ENCODE measurements at regions not wholly inside any gene's neighbourhood (a gene's known extent, or its start where the extent isn't known, plus 50 kb on each side); places are given as distances from the start of the nearest gene placed in this dataset.
A peak's percentile ranks its signal among the peaks of the same experiment; 100 is the strongest.

- peak in 1 of 2 donors; percentile 69 for DNase-seq (ENCODE audit: low read depth in 1 of 2, low spot score in 1 of 2)
- no peaks in the 10 kb centered on the region for H3K9me3 ChIP-seq (ENCODE audit: low read depth)
- no peak overlapping the region for H3K4me3 ChIP-seq
Measured at GRCh38 chr2:8121022-8121825, 560.6 kb upstream of the ID2 start.

DNA sequence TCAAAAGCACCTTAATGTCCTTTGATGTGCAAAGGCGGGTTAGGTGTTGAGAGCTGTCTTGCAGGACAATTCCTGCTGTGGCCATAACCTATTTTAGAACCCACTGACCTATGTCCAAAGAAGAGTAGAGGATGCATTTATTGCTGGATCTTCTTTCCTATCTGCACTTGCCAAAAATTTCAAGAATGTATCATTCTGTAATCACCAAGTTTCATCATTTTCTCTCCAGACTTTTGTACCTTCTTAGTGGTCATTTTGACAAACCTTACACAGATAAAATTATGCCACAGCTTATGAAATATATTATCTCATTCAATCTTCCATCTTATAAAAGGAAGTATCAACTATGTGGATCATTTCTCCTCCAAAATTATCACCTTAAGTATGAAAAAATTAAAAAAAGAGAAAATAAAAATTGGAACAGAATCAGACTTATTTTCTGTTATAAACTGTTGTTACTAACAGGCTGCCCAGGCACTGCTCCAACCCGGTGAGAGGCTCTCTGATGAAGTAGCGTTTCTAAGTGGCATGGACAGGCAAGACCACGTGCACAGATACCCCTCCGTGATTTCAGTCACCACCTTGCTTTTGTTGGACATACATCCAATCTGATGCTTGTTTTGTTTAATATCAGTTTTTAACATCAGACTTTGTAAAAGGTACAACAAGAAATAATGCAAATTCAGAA lies 559.9 kb upstream of the ID2 start:
- H3K4me1 ChIP-seq (ENCODE audit: low read depth) = no peaks in the 10 kb centered on the region
- no peaks in the 10 kb centered on the region for H3K9me3 ChIP-seq (ENCODE audit: low read depth)
- no peak overlapping the region for H3K4me3 ChIP-seq
- H3K36me3 ChIP-seq = no peaks in the 10 kb centered on the region
- peak in 1 of 2 donors; percentile 30 for DNase-seq (ENCODE audit: low read depth in 1 of 2, low spot score in 1 of 2)
- TF ChIP-seq, protein P1, sequence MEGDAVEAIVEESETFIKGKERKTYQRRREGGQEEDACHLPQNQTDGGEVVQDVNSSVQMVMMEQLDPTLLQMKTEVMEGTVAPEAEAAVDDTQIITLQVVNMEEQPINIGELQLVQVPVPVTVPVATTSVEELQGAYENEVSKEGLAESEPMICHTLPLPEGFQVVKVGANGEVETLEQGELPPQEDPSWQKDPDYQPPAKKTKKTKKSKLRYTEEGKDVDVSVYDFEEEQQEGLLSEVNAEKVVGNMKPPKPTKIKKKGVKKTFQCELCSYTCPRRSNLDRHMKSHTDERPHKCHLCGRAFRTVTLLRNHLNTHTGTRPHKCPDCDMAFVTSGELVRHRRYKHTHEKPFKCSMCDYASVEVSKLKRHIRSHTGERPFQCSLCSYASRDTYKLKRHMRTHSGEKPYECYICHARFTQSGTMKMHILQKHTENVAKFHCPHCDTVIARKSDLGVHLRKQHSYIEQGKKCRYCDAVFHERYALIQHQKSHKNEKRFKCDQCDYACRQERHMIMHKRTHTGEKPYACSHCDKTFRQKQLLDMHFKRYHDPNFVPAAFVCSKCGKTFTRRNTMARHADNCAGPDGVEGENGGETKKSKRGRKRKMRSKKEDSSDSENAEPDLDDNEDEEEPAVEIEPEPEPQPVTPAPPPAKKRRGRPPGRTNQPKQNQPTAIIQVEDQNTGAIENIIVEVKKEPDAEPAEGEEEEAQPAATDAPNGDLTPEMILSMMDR (IDR thresholded peaks at IDR 0.05; ENCODE audit: low read depth, low read length) = no peak
- H3K27me3 ChIP-seq = no peaks in the 10 kb centered on the region
- no peak overlapping the region for H3K27ac ChIP-seq

More at GRCh38 chr2:8121022-8121825, 560.6 kb upstream of the ID2 start:
- Histone ChIP-seq H3K4me1 (ENCODE audit: low read depth) (no peaks in the 10 kb centered on the region), H3K27me3 (no peaks in the 10 kb centered on the region), H3K27ac (no peak overlapping the region), H3K36me3 (no peaks in the 10 kb centered on the region)
- TF ChIP-seq, protein P1 (IDR thresholded peaks at IDR 0.05; ENCODE audit: low read depth, low read length) = no peak

- no peaks in the 10 kb centered on the region for H3K4me1 ChIP-seq (ENCODE audit: low read depth)
- H3K36me3 ChIP-seq = no peaks in the 10 kb centered on the region
- H3K9me3 ChIP-seq (ENCODE audit: low read depth) = no peaks in the 10 kb centered on the region
- no peak for DNase-seq (ENCODE audit: low read depth in 1 of 2, low spot score in 1 of 2)
- no peak overlapping the region for H3K27ac ChIP-seq
- H3K4me3 ChIP-seq = no peak overlapping the region
- H3K27me3 ChIP-seq = no peaks in the 10 kb centered on the region
- TF ChIP-seq, protein P1 (IDR thresholded peaks at IDR 0.05; ENCODE audit: low read depth, low read length) = no peak
Measured at GRCh38 chr2:8122520-8122919, 559.3 kb upstream of the ID2 start.

- TF ChIP-seq, protein P1 (IDR thresholded peaks at IDR 0.05; ENCODE audit: low read depth, low read length) = no peak
- no peak overlapping the region for H3K4me3 ChIP-seq
- H3K4me1 ChIP-seq (ENCODE audit: low read depth) = no peaks in the 10 kb centered on the region
- H3K9me3 ChIP-seq (ENCODE audit: low read depth) = no peaks in the 10 kb centered on the region
- no peaks in the 10 kb centered on the region for H3K27me3 ChIP-seq
- no peaks in the 10 kb centered on the region for H3K36me3 ChIP-seq
- DNase-seq (ENCODE audit: low read depth in 1 of 2, low spot score in 1 of 2) = no peak
- no peak overlapping the region for H3K27ac ChIP-seq
Measured at GRCh38 chr2:8123464-8123863, 558.4 kb upstream of the ID2 start.

DNA sequence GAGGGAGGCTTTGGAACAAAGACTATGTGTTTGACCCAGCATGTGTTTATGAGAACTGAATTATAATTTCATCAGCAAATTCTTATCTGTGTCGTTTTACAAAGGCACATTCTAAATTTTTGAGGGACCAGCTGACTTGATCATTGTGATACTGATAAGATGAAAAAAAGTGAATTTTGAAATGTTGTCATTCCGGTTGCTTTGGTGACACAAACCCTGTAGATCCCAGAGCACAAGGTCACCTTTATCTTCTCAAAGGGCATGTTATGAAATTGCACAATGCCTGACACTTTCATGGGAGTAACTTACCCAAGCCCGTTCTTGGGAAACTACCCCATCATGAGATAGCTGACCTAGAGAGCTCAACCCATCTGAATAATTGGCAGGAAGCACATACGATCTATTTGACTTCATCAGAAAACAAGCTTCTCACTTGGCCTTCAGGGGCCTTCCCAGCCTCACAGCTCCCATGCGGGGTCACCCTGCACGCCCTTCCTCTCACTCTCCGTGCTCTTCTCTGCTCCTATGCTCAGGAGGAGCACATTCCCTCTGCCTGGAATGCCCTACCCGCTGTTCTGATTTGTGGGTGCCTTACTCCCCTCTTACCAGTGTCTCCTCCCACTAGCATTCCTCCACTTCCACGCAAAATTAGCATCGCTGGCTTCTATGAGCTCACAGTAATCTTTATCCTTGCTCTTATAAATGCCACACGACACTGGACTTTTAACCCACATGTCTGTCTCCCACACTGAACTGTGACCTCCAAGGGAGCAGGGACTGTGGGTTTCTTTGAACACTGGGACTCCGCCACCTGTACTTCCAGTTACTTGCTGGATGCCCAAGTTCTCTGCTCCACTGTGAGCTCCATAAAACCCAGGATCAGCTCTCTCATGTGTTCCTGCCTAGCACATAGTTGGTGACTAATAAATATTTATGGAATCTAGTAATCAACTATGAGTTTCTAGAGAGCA lies 555.8 kb upstream of the ID2 start:
- no peaks in the 10 kb centered on the region for H3K4me1 ChIP-seq (ENCODE audit: low read depth)
- H3K27me3 ChIP-seq = no peaks in the 10 kb centered on the region
- TF ChIP-seq, protein P1 (IDR thresholded peaks at IDR 0.05; ENCODE audit: low read depth, low read length) = no peak
- H3K27ac ChIP-seq = no peak overlapping the region
- no peaks in the 10 kb centered on the region for H3K9me3 ChIP-seq (ENCODE audit: low read depth)
- no peak overlapping the region for H3K4me3 ChIP-seq
- H3K36me3 ChIP-seq = no peaks in the 10 kb centered on the region
- peak in 1 of 2 donors; percentile 90 for DNase-seq (ENCODE audit: low read depth in 1 of 2, low spot score in 1 of 2)
